Panc1 (cell line): ENCODE measurements at regions not wholly inside any gene's neighbourhood (a gene's known extent, or its start where the extent isn't known, plus 50 kb on each side); places are given as distances from the start of the nearest gene placed in this dataset.

Source experiments
- ATAC-seq: fragments of 200-7000 bp; cut with Tn5 transposase; 2 replicates; pipeline ENCODE4 v1.9.1; 2020; ENCODE audit warnings: mild to moderate bottlenecking, moderate library complexity
- BruUV-seq: library from RNA; stranded (reverse); fragments of 400-500 nt; replicated peaks from 2 replicates; lab custom pipeline; 2021; lab: Mats Ljungman, UMichigan
- CTCF ChIA-PET: fragments of 300-600 bp; sonication (Branson Sonifier 250); formaldehyde crosslinking; loops from one replicate; lab custom pipeline; 2022; ENCODE audit warnings: antibody characterized with exemption; lab: Charles Lee
- POLR2A ChIA-PET: fragments of 300-600 bp; sonication (Branson Sonifier 250); formaldehyde crosslinking; loops from one replicate; lab custom pipeline; 2022; ENCODE audit warnings: antibody characterized with exemption; lab: Charles Lee
- DNase-seq: peaks from one replicate; pipeline ENCODE4 v3.0.0-alpha.2; 2010; ENCODE audit warnings: low read depth, low spot score
- H3K27ac ChIP-seq: 2 replicates; pipeline ENCODE4 v1.5.1; 2011; ENCODE audit warnings: mild to moderate bottlenecking, low read length, inconsistent platforms
- H3K27me3 ChIP-seq: fragments of 200-500 bp; sonication (Bioruptor generic); 2 replicates; pipeline ENCODE4 v1.6.0; 2014; ENCODE audit warnings: low read length, inconsistent platforms; ENCODE audit not compliant: control insufficient read depth, insufficient read depth
- H3K36me3 ChIP-seq: fragments of 200-500 bp; sonication (Bioruptor generic); 2 replicates; pipeline ENCODE4 v1.5.1; 2014; ENCODE audit warnings: inconsistent platforms, mild to moderate bottlenecking, low read length, moderate library complexity; ENCODE audit not compliant: control insufficient read depth, insufficient read depth
- H3K4me1 ChIP-seq: 2 replicates; pipeline ENCODE4 v1.5.1; 2011; ENCODE audit warnings: inconsistent platforms, mild to moderate bottlenecking, low read length, moderate library complexity; ENCODE audit not compliant: control insufficient read depth, insufficient read depth
- H3K4me3 ChIP-seq, 2 experiments: 2 replicates each; pipeline ENCODE4 v1.5.1; 2011 to 2012; ENCODE audit warnings: low read depth in 2 of 2, low read length in 2 of 2, mild to moderate bottlenecking in 2 of 2, inconsistent platforms in 1 of 2, moderate library complexity in 1 of 2
- H3K9me3 ChIP-seq: fragments of 200-500 bp; sonication (Bioruptor generic); 2 replicates; pipeline ENCODE4 v1.5.1; 2014; ENCODE audit warnings: low read depth, mild to moderate bottlenecking, inconsistent platforms, low read length, moderate library complexity; ENCODE audit not compliant: control insufficient read depth, insufficient read depth
- POLR2AphosphoS5 ChIP-seq: IDR thresholded peaks from 2 replicates; pipeline ENCODE4 v1.6.1; 2012; ENCODE audit warnings: mild to moderate bottlenecking, low read depth, low read length, moderate library complexity
- SIN3A ChIP-seq: IDR thresholded peaks from 2 replicates; pipeline ENCODE4 v1.6.1; 2012; ENCODE audit warnings: low read depth, mild to moderate bottlenecking, low read length, moderate library complexity, borderline replicate concordance; ENCODE audit not compliant: insufficient read depth
- TCF7L2 ChIP-seq: IDR thresholded peaks from 2 replicates; pipeline ENCODE4 v1.6.1; 2011; ENCODE audit warnings: mild to moderate bottlenecking, low read depth, low read length, inconsistent platforms
- in situ Hi-C: cut with HindIII; loops from 2 replicates; pipeline ENCODE4 v1.10.0; 2016; ENCODE audit warnings: low sequenced_read_pairs, low pct_unique_long_range_greater_than_20kb
- intact Hi-C: fragments of 100-400 bp; cut with micrococcal nuclease; formaldehyde crosslinking; loops from one replicate; pipeline ENCODE4 v1.10.0; 2022; ENCODE audit not compliant: unreplicated experiment
- TF ChIP-seq, protein P1 (sequence below), 2 experiments: IDR thresholded peaks; 2 replicates each; pipeline ENCODE4 v1.6.1; 2011 to 2012; ENCODE audit warnings: low read depth in 2 of 2, control low read depth in 1 of 2, low read length in 1 of 2, mild to moderate bottlenecking in 1 of 2, moderate library complexity in 1 of 2; ENCODE audit not compliant: insufficient read depth in 1 of 2
- TF ChIP-seq, protein P2 (sequence below): fragments of 450-650 bp; IDR thresholded peaks from 2 replicates; pipeline ENCODE4 v1.5.1; 2017; ENCODE audit warnings: mild to moderate bottlenecking

DNA sequence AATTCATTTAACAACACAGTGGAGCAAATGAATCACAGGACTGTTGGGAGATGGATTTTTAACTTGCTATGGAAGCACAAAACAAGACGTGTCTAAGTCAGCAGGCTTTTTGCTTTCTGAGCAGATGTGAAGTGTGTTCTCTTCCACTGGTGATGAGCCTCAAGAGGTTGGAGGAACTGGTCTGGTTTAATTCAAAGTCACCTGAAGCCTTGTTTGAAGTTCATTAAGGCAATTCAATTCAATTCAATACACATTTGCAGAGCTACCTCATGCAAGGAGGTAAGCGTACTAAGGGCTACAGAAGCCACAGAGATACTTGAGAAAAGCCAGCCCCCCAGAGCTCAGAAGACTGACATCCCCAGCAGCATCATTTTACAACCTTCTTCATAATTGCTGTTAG lies 68.4 kb upstream of the PALS2 start:
- no peak for TF ChIP-seq POLR2AphosphoS5
- no peak for TF ChIP-seq TCF7L2
- TF ChIP-seq, protein P1, sequence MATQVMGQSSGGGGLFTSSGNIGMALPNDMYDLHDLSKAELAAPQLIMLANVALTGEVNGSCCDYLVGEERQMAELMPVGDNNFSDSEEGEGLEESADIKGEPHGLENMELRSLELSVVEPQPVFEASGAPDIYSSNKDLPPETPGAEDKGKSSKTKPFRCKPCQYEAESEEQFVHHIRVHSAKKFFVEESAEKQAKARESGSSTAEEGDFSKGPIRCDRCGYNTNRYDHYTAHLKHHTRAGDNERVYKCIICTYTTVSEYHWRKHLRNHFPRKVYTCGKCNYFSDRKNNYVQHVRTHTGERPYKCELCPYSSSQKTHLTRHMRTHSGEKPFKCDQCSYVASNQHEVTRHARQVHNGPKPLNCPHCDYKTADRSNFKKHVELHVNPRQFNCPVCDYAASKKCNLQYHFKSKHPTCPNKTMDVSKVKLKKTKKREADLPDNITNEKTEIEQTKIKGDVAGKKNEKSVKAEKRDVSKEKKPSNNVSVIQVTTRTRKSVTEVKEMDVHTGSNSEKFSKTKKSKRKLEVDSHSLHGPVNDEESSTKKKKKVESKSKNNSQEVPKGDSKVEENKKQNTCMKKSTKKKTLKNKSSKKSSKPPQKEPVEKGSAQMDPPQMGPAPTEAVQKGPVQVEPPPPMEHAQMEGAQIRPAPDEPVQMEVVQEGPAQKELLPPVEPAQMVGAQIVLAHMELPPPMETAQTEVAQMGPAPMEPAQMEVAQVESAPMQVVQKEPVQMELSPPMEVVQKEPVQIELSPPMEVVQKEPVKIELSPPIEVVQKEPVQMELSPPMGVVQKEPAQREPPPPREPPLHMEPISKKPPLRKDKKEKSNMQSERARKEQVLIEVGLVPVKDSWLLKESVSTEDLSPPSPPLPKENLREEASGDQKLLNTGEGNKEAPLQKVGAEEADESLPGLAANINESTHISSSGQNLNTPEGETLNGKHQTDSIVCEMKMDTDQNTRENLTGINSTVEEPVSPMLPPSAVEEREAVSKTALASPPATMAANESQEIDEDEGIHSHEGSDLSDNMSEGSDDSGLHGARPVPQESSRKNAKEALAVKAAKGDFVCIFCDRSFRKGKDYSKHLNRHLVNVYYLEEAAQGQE (IDR thresholded peaks at IDR 0.05; ENCODE audit: insufficient read depth in 1 of 2, low read depth in 2 of 2, low read length in 1 of 2) = no peak
- TF ChIP-seq, protein P2, sequence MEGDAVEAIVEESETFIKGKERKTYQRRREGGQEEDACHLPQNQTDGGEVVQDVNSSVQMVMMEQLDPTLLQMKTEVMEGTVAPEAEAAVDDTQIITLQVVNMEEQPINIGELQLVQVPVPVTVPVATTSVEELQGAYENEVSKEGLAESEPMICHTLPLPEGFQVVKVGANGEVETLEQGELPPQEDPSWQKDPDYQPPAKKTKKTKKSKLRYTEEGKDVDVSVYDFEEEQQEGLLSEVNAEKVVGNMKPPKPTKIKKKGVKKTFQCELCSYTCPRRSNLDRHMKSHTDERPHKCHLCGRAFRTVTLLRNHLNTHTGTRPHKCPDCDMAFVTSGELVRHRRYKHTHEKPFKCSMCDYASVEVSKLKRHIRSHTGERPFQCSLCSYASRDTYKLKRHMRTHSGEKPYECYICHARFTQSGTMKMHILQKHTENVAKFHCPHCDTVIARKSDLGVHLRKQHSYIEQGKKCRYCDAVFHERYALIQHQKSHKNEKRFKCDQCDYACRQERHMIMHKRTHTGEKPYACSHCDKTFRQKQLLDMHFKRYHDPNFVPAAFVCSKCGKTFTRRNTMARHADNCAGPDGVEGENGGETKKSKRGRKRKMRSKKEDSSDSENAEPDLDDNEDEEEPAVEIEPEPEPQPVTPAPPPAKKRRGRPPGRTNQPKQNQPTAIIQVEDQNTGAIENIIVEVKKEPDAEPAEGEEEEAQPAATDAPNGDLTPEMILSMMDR = no peak
- no peak for TF ChIP-seq SIN3A
- no peaks in the 10 kb centered on the region for H3K4me1 ChIP-seq
- no TSS peak for BruUV-seq
- H3K4me3 ChIP-seq = no peak overlapping the region
- no peaks in the 10 kb centered on the region for H3K36me3 ChIP-seq
- ATAC-seq (no peak), DNase-seq (no peak)
- H3K9me3 ChIP-seq = no peaks in the 10 kb centered on the region
- in situ Hi-C loops = no loop called here
- ChIA-PET POLR2A (no interaction called here), CTCF (no interaction called here)
- H3K27me3 ChIP-seq = no peaks in the 10 kb centered on the region; the same call in 1 of the 2 replicates
- H3K27ac ChIP-seq = no peak overlapping the region
- intact Hi-C loops = no loop called here

DNA sequence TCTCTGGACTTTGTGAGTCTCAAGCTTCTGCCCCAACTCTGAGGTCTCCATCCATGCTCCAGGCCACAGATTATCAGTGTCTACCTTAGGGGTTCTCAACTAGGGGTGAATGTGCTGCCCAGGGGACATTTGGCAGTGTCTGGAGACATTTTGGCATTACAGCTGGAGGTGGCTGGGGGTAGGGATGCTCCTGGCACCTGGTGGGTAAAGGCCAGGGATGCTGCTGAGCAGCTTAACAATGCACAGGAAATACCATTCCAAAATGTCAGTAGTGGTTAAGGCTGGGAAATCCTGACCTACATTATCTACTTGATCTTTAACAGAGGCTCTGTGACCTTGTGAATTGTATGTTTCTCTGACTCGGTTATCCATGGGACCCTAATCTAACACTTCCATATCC lies 67.3 kb upstream of the PALS2 start:
- in situ Hi-C loops = no loop called here
- DNase-seq = no peak
- H3K4me1 ChIP-seq = no peaks in the 10 kb centered on the region
- no peak overlapping the region for H3K4me3 ChIP-seq
- ATAC-seq = no peak
- H3K9me3 ChIP-seq = no peaks in the 10 kb centered on the region
- H3K27me3 ChIP-seq = peaks cover 8% of the 10 kb centered on the region
- H3K36me3 ChIP-seq = no peaks in the 10 kb centered on the region
- no TSS peak for BruUV-seq
- no peak overlapping the region for H3K27ac ChIP-seq
- intact Hi-C loops = no loop called here
- ChIA-PET CTCF (no interaction called here), POLR2A (no interaction called here)
- no peak for TF ChIP-seq SIN3A
- TF ChIP-seq POLR2AphosphoS5 = no peak
- no peak for TF ChIP-seq TCF7L2
- TF ChIP-seq, protein P1 (IDR thresholded peaks at IDR 0.05; ENCODE audit: insufficient read depth in 1 of 2, low read depth in 2 of 2, low read length in 1 of 2) = no peak
- TF ChIP-seq, protein P2 = no peak
